ENCODE measurements at regions not wholly inside any gene's neighbourhood (a gene's known extent, or its start where the extent isn't known, plus 50 kb on each side); places are given as distances from the start of the nearest gene placed in this dataset.

DNA sequence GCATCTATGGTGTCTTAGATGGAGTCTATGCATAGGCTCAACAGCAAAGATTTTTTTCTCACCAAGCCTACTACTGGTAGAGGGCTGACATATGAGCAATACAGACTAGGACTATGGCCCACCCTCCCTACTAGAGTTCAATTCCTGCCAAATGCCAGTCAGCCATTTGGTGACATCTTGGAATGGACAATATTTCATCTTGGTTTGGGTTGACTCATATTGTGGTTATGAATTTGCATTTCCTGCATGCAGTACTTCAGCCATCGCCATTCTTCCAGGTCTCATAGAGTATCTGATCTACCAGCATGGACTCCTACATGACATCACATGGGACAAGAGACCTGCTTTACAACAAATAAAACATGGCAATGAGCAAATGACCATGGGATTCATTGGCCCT is 778.1 kb upstream of the SOX9 start:
- TF ChIP-seq, protein P1, sequence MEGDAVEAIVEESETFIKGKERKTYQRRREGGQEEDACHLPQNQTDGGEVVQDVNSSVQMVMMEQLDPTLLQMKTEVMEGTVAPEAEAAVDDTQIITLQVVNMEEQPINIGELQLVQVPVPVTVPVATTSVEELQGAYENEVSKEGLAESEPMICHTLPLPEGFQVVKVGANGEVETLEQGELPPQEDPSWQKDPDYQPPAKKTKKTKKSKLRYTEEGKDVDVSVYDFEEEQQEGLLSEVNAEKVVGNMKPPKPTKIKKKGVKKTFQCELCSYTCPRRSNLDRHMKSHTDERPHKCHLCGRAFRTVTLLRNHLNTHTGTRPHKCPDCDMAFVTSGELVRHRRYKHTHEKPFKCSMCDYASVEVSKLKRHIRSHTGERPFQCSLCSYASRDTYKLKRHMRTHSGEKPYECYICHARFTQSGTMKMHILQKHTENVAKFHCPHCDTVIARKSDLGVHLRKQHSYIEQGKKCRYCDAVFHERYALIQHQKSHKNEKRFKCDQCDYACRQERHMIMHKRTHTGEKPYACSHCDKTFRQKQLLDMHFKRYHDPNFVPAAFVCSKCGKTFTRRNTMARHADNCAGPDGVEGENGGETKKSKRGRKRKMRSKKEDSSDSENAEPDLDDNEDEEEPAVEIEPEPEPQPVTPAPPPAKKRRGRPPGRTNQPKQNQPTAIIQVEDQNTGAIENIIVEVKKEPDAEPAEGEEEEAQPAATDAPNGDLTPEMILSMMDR (IDR thresholded peaks at IDR 0.05; ENCODE audit: unreplicated experiment): no peak
- no TSS peak for BruUV-seq (replicated peaks)
- DNase-seq: no peak
- intact Hi-C loops (cut with micrococcal nuclease; ENCODE audit: unreplicated experiment): no loop called here
- H3K27me3 Mint-ChIP-seq (ENCODE audit: unreplicated experiment): no peaks in the 10 kb centered on the region
- H3K9me3 Mint-ChIP-seq (ENCODE audit: low read depth, unreplicated experiment): no peaks in the 10 kb centered on the region
- peaks cover 17% of the 10 kb centered on the region for H3K4me1 Mint-ChIP-seq (ENCODE audit: low read depth, unreplicated experiment)
- CTCF ChIA-PET: no interaction called here
- no peak overlapping the region for H3K27ac Mint-ChIP-seq (ENCODE audit: unreplicated experiment)
- no peak overlapping the region for H3K4me3 Mint-ChIP-seq (ENCODE audit: low read depth, unreplicated experiment)
- H3K36me3 Mint-ChIP-seq (ENCODE audit: insufficient read depth, unreplicated experiment): no peaks in the 10 kb centered on the region

GRCh38 chr17:71349908-71350600 is 770.8 kb upstream of the SOX9 start:
- Mint-ChIP-seq H3K4me1 (ENCODE audit: low read depth, unreplicated experiment) (no peaks in the 10 kb centered on the region), H3K9me3 (ENCODE audit: low read depth, unreplicated experiment) (peaks cover 5% of the 10 kb centered on the region), H3K27ac (ENCODE audit: unreplicated experiment) (no peak overlapping the region), H3K36me3 (ENCODE audit: insufficient read depth, unreplicated experiment) (no peaks in the 10 kb centered on the region), H3K27me3 (ENCODE audit: unreplicated experiment) (no peaks in the 10 kb centered on the region), H3K4me3 (ENCODE audit: low read depth, unreplicated experiment) (no peak overlapping the region)
- intact Hi-C loops (cut with micrococcal nuclease; ENCODE audit: unreplicated experiment): no loop called here
- BruUV-seq (replicated peaks): no TSS peak
- TF ChIP-seq, protein P1 (IDR thresholded peaks at IDR 0.05; ENCODE audit: unreplicated experiment): no peak
- CTCF ChIA-PET: no interaction called here
- no peak for DNase-seq

- BruUV-seq (replicated peaks): no TSS peak
- Mint-ChIP-seq H3K27ac (ENCODE audit: unreplicated experiment) (no peak overlapping the region), H3K27me3 (ENCODE audit: unreplicated experiment) (no peaks in the 10 kb centered on the region), H3K36me3 (ENCODE audit: insufficient read depth, unreplicated experiment) (no peaks in the 10 kb centered on the region), H3K4me3 (ENCODE audit: low read depth, unreplicated experiment) (no peak overlapping the region), H3K4me1 (ENCODE audit: low read depth, unreplicated experiment) (peaks cover 30% of the 10 kb centered on the region), H3K9me3 (ENCODE audit: low read depth, unreplicated experiment) (peaks cover 9% of the 10 kb centered on the region)
- intact Hi-C loops (cut with micrococcal nuclease; ENCODE audit: unreplicated experiment): no loop called here
- CTCF ChIA-PET: no interaction called here
- TF ChIP-seq, protein P1 (IDR thresholded peaks at IDR 0.05; ENCODE audit: unreplicated experiment): no peak
- no peak for DNase-seq
These were observed 760.5 kb upstream of the SOX9 start for GRCh38 chr17:71360301-71360700.

DNA sequence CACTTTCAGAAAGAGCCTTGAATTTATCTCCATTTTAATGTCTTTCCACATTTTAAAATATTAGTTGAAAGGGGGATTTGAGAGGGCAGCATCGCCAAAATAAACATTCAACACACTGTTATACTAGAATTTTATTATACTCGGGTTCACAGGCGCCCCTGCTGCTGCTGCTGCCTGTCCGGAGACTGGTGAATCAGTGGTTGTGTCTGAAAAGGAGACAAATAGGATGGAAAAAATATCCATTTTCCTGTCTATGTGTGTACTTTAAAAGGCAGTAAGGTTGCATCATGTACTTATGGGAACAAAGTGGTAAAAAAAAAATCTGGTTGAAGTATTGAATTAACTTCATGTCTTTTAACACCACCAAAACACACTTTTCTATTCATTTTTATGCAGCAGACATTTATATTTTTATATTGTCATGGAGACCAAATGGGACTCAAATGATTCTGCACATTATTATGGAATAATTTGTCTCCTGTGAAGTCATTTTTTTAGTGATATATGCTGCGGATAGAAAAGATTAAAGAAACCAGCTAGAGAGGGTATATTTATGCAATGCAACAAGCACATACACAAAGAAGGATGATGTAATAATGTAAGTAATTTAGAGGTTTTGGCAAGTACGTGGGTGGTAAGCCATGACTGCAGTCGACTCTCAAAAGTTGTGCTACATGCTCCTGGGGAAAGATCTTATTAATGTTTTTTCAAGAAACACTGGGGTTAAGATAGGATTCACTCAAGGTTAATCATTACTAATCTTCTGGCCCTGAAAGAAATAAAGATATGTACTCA is 759.0 kb upstream of the SOX9 start:
- intact Hi-C loops (cut with micrococcal nuclease; ENCODE audit: unreplicated experiment): no loop called here
- no TSS peak for BruUV-seq (replicated peaks)
- H3K9me3 Mint-ChIP-seq (ENCODE audit: low read depth, unreplicated experiment): peaks cover 9% of the 10 kb centered on the region
- H3K4me3 Mint-ChIP-seq (ENCODE audit: low read depth, unreplicated experiment): no peak overlapping the region
- no peak overlapping the region for H3K27ac Mint-ChIP-seq (ENCODE audit: unreplicated experiment)
- no peak for DNase-seq
- TF ChIP-seq, protein P1 (IDR thresholded peaks at IDR 0.05; ENCODE audit: unreplicated experiment): no peak
- H3K4me1 Mint-ChIP-seq (ENCODE audit: low read depth, unreplicated experiment): peaks cover 30% of the 10 kb centered on the region
- no peaks in the 10 kb centered on the region for H3K27me3 Mint-ChIP-seq (ENCODE audit: unreplicated experiment)
- CTCF ChIA-PET: no interaction called here
- H3K36me3 Mint-ChIP-seq (ENCODE audit: insufficient read depth, unreplicated experiment): no peaks in the 10 kb centered on the region
